HepG2 (cell line): ENCODE measurements at regions not wholly inside any gene's neighbourhood (a gene's known extent, or its start where the extent isn't known, plus 50 kb on each side); places are given as distances from the start of the nearest gene placed in this dataset.

Experiments
- MAFG ChIP-seq: sonication (generic); formaldehyde crosslinking; IDR thresholded peaks from 2 replicates; pipeline ENCODE4 v1.5.1; 2020; ENCODE audit warnings: mild to moderate bottlenecking, missing genetic modification reagents
- NFKB2 ChIP-seq: sonication (generic); formaldehyde crosslinking; IDR thresholded peaks from 2 replicates; pipeline ENCODE4 v1.4.0; 2020; ENCODE audit warnings: missing genetic modification reagents, borderline replicate concordance
- NR2C2 ChIP-seq: sonication (generic); formaldehyde crosslinking; IDR thresholded peaks from 2 replicates; pipeline ENCODE4 v1.4.0; 2020; ENCODE audit warnings: missing genetic modification reagents, mild to moderate bottlenecking, moderate library complexity, borderline replicate concordance
- RBAK ChIP-seq: sonication (generic); formaldehyde crosslinking; IDR thresholded peaks from 2 replicates; pipeline ENCODE4 v1.5.1; 2020; ENCODE audit warnings: mild to moderate bottlenecking, missing genetic modification reagents
- SAP130 ChIP-seq: IDR thresholded peaks from 2 replicates; pipeline ENCODE4 v1.6.1; 2016; ENCODE audit warnings: low read depth
- SKI ChIP-seq: fragments of 450-650 bp; IDR thresholded peaks from one replicate; pipeline ENCODE4 v1.6.1; 2018; ENCODE audit warnings: mild to moderate bottlenecking; ENCODE audit not compliant: partially characterized antibody
- ZIK1 ChIP-seq: sonication (generic); formaldehyde crosslinking; IDR thresholded peaks from 2 replicates; pipeline ENCODE4 v1.5.0; 2020; ENCODE audit warnings: mild to moderate bottlenecking, low read depth, missing genetic modification reagents, borderline replicate concordance
- ZNF670 ChIP-seq: sonication (generic); formaldehyde crosslinking; IDR thresholded peaks from 2 replicates; pipeline ENCODE4 v1.8.0; 2022; ENCODE audit warnings: mild to moderate bottlenecking, missing genetic modification reagents, borderline replicate concordance
- ZSCAN21 ChIP-seq: sonication (generic); formaldehyde crosslinking; IDR thresholded peaks from 2 replicates; pipeline ENCODE4 v1.8.0; 2022; ENCODE audit warnings: mild to moderate bottlenecking, missing genetic modification reagents, moderate library complexity, borderline replicate concordance
- TF ChIP-seq, protein P1 (sequence below), 2 experiments: sonication (generic) in 1 of 2; formaldehyde crosslinking in 1 of 2; IDR thresholded peaks; 2 replicates each; pipeline versions ENCODE4 v1.6.1 to v1.9.0; 2014 to 2022; ENCODE audit warnings: antibody characterized with exemption in 1 of 2, borderline replicate concordance in 1 of 2, inconsistent platforms in 1 of 2, low read depth in 1 of 2, missing genetic modification reagents in 1 of 2

DNA sequence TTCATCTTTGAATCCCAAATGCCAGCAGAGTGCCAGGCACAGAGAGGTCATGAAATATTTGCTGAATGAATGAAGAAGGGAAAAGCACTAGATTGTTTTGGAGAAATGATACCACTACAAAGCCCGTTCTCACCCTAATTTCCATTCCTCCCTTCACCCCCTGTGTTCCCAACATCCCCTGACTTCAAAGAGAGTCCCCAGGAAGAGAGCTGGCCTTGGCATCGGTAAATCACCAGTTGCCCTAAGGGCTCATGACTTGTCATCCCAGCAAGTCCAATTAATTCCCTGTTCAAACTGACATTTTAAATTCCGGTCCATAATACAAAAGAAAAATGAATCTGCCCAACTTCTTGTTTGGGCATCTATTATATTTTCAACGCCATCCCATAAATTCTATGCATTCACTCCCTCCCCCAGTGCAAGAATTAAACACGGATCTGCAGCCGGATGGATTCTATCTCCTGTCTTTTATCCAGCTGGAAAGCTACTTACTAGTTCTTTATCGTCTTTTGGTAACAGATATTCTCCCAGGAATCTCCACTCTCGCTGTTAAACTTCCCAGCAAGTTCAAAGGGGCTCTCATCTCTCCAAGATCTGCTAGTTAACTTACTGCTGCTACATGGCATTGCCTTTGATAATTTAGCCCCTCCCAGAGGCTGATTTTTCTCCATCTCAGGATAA lies 63.9 kb upstream of the TSC22D2 start (continued):
- TF ChIP-seq, protein P1, sequence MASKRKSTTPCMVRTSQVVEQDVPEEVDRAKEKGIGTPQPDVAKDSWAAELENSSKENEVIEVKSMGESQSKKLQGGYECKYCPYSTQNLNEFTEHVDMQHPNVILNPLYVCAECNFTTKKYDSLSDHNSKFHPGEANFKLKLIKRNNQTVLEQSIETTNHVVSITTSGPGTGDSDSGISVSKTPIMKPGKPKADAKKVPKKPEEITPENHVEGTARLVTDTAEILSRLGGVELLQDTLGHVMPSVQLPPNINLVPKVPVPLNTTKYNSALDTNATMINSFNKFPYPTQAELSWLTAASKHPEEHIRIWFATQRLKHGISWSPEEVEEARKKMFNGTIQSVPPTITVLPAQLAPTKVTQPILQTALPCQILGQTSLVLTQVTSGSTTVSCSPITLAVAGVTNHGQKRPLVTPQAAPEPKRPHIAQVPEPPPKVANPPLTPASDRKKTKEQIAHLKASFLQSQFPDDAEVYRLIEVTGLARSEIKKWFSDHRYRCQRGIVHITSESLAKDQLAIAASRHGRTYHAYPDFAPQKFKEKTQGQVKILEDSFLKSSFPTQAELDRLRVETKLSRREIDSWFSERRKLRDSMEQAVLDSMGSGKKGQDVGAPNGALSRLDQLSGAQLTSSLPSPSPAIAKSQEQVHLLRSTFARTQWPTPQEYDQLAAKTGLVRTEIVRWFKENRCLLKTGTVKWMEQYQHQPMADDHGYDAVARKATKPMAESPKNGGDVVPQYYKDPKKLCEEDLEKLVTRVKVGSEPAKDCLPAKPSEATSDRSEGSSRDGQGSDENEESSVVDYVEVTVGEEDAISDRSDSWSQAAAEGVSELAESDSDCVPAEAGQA (IDR thresholded peaks at IDR 0.05; ENCODE audit: low read depth): no peak
- TF ChIP-seq, protein P1 (CRISPR knock-in tag; IDR thresholded peaks at IDR 0.05; ENCODE audit: borderline replicate concordance): no peak
- no peak for TF ChIP-seq ZIK1
- no peak for TF ChIP-seq SKI
- no peak for TF ChIP-seq SAP130 (CRISPR knock-in tag)
- no peak for TF ChIP-seq ZNF670 (CRISPR knock-in tag)
- no peak for TF ChIP-seq RBAK (CRISPR knock-in tag)
- no peak for TF ChIP-seq ZSCAN21 (CRISPR knock-in tag)
- TF ChIP-seq NR2C2: no peak
- TF ChIP-seq NFKB2: no peak
- TF ChIP-seq MAFG (CRISPR knock-in tag): no peak
